ENCODE measurements at regions not wholly inside any gene's neighbourhood (a gene's known extent, or its start where the extent isn't known, plus 50 kb on each side); places are given as distances from the start of the nearest gene placed in this dataset.

DNA sequence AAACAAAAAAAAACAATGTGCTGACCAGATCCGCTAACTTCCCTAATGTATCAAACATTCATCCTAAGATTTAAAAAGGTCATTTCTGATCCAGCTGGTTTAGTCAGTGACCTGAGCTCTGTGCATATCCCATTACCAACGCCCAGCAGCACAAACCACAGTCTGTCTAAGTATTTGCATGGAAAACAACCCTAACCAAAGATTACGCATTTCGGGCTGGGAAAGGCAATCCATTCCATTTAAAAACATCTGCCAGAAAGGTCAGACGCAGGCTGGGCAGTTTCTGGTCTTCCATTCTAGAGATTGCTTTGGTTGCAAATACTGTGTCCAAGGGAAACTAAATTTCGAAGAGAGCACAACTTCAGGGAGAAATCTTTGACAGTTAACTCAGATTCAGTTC is 234.9 kb downstream of the FLRT2 start:
- TF ChIP-seq POLR2AphosphoS5 (IDR thresholded peaks at IDR 0.05), result no peak
- TF ChIP-seq, protein P1, sequence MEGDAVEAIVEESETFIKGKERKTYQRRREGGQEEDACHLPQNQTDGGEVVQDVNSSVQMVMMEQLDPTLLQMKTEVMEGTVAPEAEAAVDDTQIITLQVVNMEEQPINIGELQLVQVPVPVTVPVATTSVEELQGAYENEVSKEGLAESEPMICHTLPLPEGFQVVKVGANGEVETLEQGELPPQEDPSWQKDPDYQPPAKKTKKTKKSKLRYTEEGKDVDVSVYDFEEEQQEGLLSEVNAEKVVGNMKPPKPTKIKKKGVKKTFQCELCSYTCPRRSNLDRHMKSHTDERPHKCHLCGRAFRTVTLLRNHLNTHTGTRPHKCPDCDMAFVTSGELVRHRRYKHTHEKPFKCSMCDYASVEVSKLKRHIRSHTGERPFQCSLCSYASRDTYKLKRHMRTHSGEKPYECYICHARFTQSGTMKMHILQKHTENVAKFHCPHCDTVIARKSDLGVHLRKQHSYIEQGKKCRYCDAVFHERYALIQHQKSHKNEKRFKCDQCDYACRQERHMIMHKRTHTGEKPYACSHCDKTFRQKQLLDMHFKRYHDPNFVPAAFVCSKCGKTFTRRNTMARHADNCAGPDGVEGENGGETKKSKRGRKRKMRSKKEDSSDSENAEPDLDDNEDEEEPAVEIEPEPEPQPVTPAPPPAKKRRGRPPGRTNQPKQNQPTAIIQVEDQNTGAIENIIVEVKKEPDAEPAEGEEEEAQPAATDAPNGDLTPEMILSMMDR (IDR thresholded peaks at IDR 0.05), result no peak
- TF ChIP-seq POLR2A (IDR thresholded peaks at IDR 0.05; ENCODE audit: low read depth), result no peak
